GM12892 (cell line): ENCODE measurements at regions not wholly inside any gene's neighbourhood (a gene's known extent, or its start where the extent isn't known, plus 50 kb on each side); places are given as distances from the start of the nearest gene placed in this dataset.
"Not testable (repeated sequence)": the region's sequence is repeated elsewhere in the genome, so short reads cannot be mapped to it uniquely, and the experiment has no call there.

ENCODE experiments used
- POLR2A ChIP-seq: IDR thresholded peaks from 2 replicates; pipeline ENCODE4 v1.6.1; 2011; ENCODE audit warnings: low read depth, low read length, control low read depth
- POLR2AphosphoS5 ChIP-seq: IDR thresholded peaks from 2 replicates; pipeline ENCODE4 v1.6.1; 2011; ENCODE audit warnings: low read depth, low read length, control low read depth
- TAF1 ChIP-seq: IDR thresholded peaks from 2 replicates; pipeline ENCODE4 v1.6.1; 2011; ENCODE audit warnings: low read depth, mild to moderate bottlenecking, control low read depth, low read length, borderline replicate concordance

- not testable (repeated sequence) for TF ChIP-seq POLR2A, POLR2AphosphoS5, TAF1
Measured at GRCh38 chr1:224051782-224052181, 62.1 kb upstream of the FBXO28 start.
